Astrocyte (in vitro differentiated cells and primary cell): ENCODE measurements at regions not wholly inside any gene's neighbourhood (a gene's known extent, or its start where the extent isn't known, plus 50 kb on each side); places are given as distances from the start of the nearest gene placed in this dataset.

ENCODE experiments used
- DNase-seq: peaks from one replicate; pipeline ENCODE4 v3.0.0-alpha.2; 2010; ENCODE audit warnings: low read depth
- FAIRE-seq: peaks from 2 replicates; lab custom pipeline; 2011; peaks lifted over from hg19 to GRCh38; lab: Jason Lieb, UNC
- H2AFZ ChIP-seq: 2 replicates; pipeline ENCODE4 v1.6.0; 2012; ENCODE audit warnings: low read depth, low read length, inconsistent platforms
- H3K27ac ChIP-seq: 2 replicates; pipeline ENCODE4 v1.5.1; 2011; ENCODE audit warnings: low read depth, low read length, inconsistent platforms
- H3K27me3 ChIP-seq: 2 replicates; pipeline ENCODE4 v1.6.0; 2011; ENCODE audit warnings: low read length, inconsistent platforms; ENCODE audit not compliant: insufficient read depth
- H3K36me3 ChIP-seq: 2 replicates; pipeline ENCODE4 v1.5.1; 2011; ENCODE audit warnings: low read length, inconsistent platforms; ENCODE audit not compliant: insufficient read depth
- H3K4me1 ChIP-seq: 2 replicates; pipeline ENCODE4 v1.5.1; 2011; ENCODE audit warnings: low read length, inconsistent platforms; ENCODE audit not compliant: insufficient read depth
- H3K4me2 ChIP-seq: 2 replicates; pipeline ENCODE4 v1.6.0; 2012; ENCODE audit warnings: low read length, inconsistent platforms
- H3K4me3 ChIP-seq: 2 replicates; pipeline ENCODE4 v1.5.1; 2011; ENCODE audit warnings: low read depth, mild to moderate bottlenecking, low read length, inconsistent platforms; ENCODE audit not compliant: insufficient read depth
- H3K79me2 ChIP-seq: 2 replicates; pipeline ENCODE4 v1.6.0; 2012; ENCODE audit warnings: mild to moderate bottlenecking, low read length, inconsistent platforms; ENCODE audit not compliant: insufficient read depth
- H3K9ac ChIP-seq: 2 replicates; pipeline ENCODE4 v1.6.0; 2012; ENCODE audit warnings: mild to moderate bottlenecking, low read length, inconsistent platforms
- H3K9me3 ChIP-seq: 2 replicates; pipeline ENCODE4 v1.5.1; 2012; ENCODE audit warnings: low read depth, mild to moderate bottlenecking, low read length, inconsistent platforms; ENCODE audit not compliant: insufficient read depth
- H4K20me1 ChIP-seq: 2 replicates; pipeline ENCODE4 v1.6.0; 2012; ENCODE audit warnings: low read length, inconsistent platforms; ENCODE audit not compliant: insufficient read depth
- H3K27ac Mint-ChIP-seq: one replicate; pipeline ENCODE4 v1.8.0; 2021; ENCODE audit warnings: mild to moderate bottlenecking, mixed read lengths; ENCODE audit not compliant: unreplicated experiment
- H3K27me3 Mint-ChIP-seq: one replicate; pipeline ENCODE4 v1.8.0; 2021; ENCODE audit warnings: low read depth, mixed read lengths; ENCODE audit not compliant: unreplicated experiment
- H3K36me3 Mint-ChIP-seq: one replicate; pipeline ENCODE4 v1.8.0; 2021; ENCODE audit warnings: low read depth, mixed read lengths; ENCODE audit not compliant: unreplicated experiment
- H3K4me1 Mint-ChIP-seq: one replicate; pipeline ENCODE4 v1.8.0; 2021; ENCODE audit warnings: low read depth, mixed read lengths; ENCODE audit not compliant: unreplicated experiment
- H3K4me3 Mint-ChIP-seq: one replicate; pipeline ENCODE4 v1.8.0; 2021; ENCODE audit warnings: mild to moderate bottlenecking, moderate library complexity, mixed read lengths; ENCODE audit not compliant: unreplicated experiment
- H3K9me3 Mint-ChIP-seq: one replicate; pipeline ENCODE4 v1.8.0; 2021; ENCODE audit warnings: mild to moderate bottlenecking, mixed read lengths; ENCODE audit not compliant: unreplicated experiment
- CTCF ChIP-seq: IDR thresholded peaks from 2 replicates; pipeline ENCODE4 v1.5.1; 2011; ENCODE audit warnings: low read depth, mild to moderate bottlenecking, inconsistent platforms, low read length, moderate library complexity; ENCODE audit not compliant: insufficient read depth
- EZH2 ChIP-seq: IDR thresholded peaks from 2 replicates; pipeline ENCODE4 v1.6.1; 2012; ENCODE audit warnings: mild to moderate bottlenecking, low read length, inconsistent platforms; ENCODE audit not compliant: insufficient read depth

DNA sequence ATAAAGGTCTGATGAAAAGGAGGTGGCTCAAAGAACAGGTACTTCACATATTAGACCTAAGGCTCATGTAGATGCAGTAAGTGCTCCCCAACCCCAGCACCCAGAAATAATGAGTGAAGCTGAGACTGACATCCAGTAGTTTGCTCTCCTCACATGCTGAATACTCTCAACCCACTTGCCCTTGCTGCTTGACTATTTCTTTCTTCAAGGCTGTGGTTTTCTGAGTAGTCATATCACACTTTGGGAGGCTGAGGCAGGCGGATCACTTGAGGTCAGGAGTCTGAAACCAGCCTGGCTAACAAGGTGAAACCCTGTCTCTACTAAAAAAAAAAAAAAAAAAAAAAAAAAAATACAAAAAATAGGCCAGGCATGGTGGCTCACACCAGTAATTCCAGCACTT is 51.5 kb upstream of the PRPS1 start:
- DNase-seq (no peak), FAIRE-seq (peak; percentile 89)
- Mint-ChIP-seq H3K36me3 (peaks cover 2% of the 10 kb centered on the region), H3K4me1 (peaks cover 10% of the 10 kb centered on the region), H3K9me3 (peaks cover 3% of the 10 kb centered on the region), H3K27me3 (no peaks in the 10 kb centered on the region), H3K27ac (no peak overlapping the region), H3K4me3 (no peak overlapping the region)
- H3K4me2 ChIP-seq = no peak overlapping the region
- no peaks in the 10 kb centered on the region for H3K79me2 ChIP-seq
- peaks cover 19% of the 10 kb centered on the region for H3K4me1 ChIP-seq
- no peak overlapping the region for H2AFZ ChIP-seq
- no peaks in the 10 kb centered on the region for H4K20me1 ChIP-seq
- H3K9ac ChIP-seq = no peak overlapping the region
- no peaks in the 10 kb centered on the region for H3K27me3 ChIP-seq
- H3K36me3 ChIP-seq = no peaks in the 10 kb centered on the region
- no peak overlapping the region for H3K4me3 ChIP-seq
- TF ChIP-seq EZH2 = no peak
- TF ChIP-seq CTCF = no peak
- peaks cover 2% of the 10 kb centered on the region for H3K9me3 ChIP-seq
- H3K27ac ChIP-seq = no peak overlapping the region

DNA sequence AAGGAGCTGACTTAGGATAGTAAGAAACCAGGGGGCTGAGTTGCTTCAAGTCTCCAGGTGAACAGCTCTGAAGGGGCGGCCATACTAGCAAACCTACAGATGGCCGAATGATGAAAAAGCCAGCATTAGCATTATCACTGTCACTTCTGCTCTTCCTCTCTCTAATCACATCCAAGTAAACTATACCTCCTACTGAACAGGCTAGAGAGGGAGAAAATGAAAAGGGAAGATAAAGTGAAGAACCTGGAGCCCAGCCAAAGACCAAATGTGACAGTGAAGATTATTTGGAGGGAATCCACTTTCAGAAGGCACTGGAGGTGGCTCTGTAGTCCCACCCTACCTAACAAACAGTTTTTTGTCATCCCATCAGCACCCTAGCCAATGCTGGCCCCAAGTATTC is 50.4 kb upstream of the PRPS1 start:
- no peaks in the 10 kb centered on the region for H3K27me3 Mint-ChIP-seq
- no peak overlapping the region for H3K9ac ChIP-seq

More for the DNA sequence above, 50.4 kb upstream of the PRPS1 start:
- Histone ChIP-seq H3K27me3 (no peaks in the 10 kb centered on the region), H4K20me1 (no peaks in the 10 kb centered on the region), H3K79me2 (no peaks in the 10 kb centered on the region), H3K4me3 (no peak overlapping the region), H3K9me3 (no peaks in the 10 kb centered on the region), H3K27ac (no peak overlapping the region), H3K4me2 (no peak overlapping the region), H3K36me3 (no peaks in the 10 kb centered on the region), H2AFZ (no peak overlapping the region), H3K4me1 (peaks cover 18% of the 10 kb centered on the region)
- no peak for TF ChIP-seq EZH2
- TF ChIP-seq CTCF = no peak
- no peak overlapping the region for H3K27ac Mint-ChIP-seq
- DNase-seq (no peak), FAIRE-seq (peak; percentile 39)
- H3K9me3 Mint-ChIP-seq = no peaks in the 10 kb centered on the region
- H3K4me1 Mint-ChIP-seq = peaks cover 8% of the 10 kb centered on the region
- H3K36me3 Mint-ChIP-seq = peaks cover 2% of the 10 kb centered on the region
- H3K4me3 Mint-ChIP-seq = no peak overlapping the region
